NCI-H2029 (cell line): ENCODE measurements at regions not wholly inside any gene's neighbourhood (a gene's known extent, or its start where the extent isn't known, plus 50 kb on each side); places are given as distances from the start of the nearest gene placed in this dataset.
"Not testable (repeated sequence)": the region's sequence is repeated elsewhere in the genome, so short reads cannot be mapped to it uniquely, and the experiment has no call there.

Source experiments
- DNase-seq: peaks from one replicate; lab custom pipeline; 2025; lab: John Stamatoyannopoulos, UW

GRCh38 chr2:118791483-118791882 lies 56.0 kb downstream of the EN1 start:
- no peak for DNase-seq

- no peak for DNase-seq
These were observed 60.7 kb downstream of the EN1 start for GRCh38 chr2:118786746-118787145.

- no peak for DNase-seq
These were observed 62.6 kb downstream of the EN1 start for GRCh38 chr2:118784860-118785259.

GRCh38 chr2:118779362-118779761 lies 68.1 kb downstream of the EN1 start:
- DNase-seq, result no peak

GRCh38 chr2:118774458-118775133 lies 72.9 kb downstream of the EN1 start:
- DNase-seq, result no peak

GRCh38 chr2:118773826-118774225 lies 73.6 kb downstream of the EN1 start:
- DNase-seq, result no peak

- DNase-seq, result no peak
These were observed 74.8 kb downstream of the EN1 start for GRCh38 chr2:118772487-118773200.

- DNase-seq, result no peak
These were observed 77.6 kb downstream of the EN1 start for GRCh38 chr2:118769707-118770400.

GRCh38 chr2:118766871-118767270 lies 80.6 kb downstream of the EN1 start:
- DNase-seq, result no peak

- DNase-seq, result no peak
These were observed 82.6 kb downstream of the EN1 start for GRCh38 chr2:118764855-118765254.

- DNase-seq, result no peak
These were observed 83.7 kb downstream of the EN1 start for GRCh38 chr2:118763797-118764196.

GRCh38 chr2:118762290-118762689 lies 85.2 kb downstream of the EN1 start:
- no peak for DNase-seq

GRCh38 chr2:118761771-118762170 lies 85.7 kb downstream of the EN1 start:
- DNase-seq, result no peak

- DNase-seq, result no peak
These were observed 91.5 kb downstream of the EN1 start for GRCh38 chr2:118755901-118756300.

GRCh38 chr2:118755384-118755783 lies 92.1 kb downstream of the EN1 start:
- no peak for DNase-seq

- DNase-seq, result no peak
These were observed 94.6 kb downstream of the EN1 start for GRCh38 chr2:118752762-118753429.

GRCh38 chr2:118750959-118751565 lies 96.4 kb downstream of the EN1 start:
- no peak for DNase-seq

- DNase-seq, result no peak
These were observed 99.1 kb downstream of the EN1 start for GRCh38 chr2:118748245-118748885.

GRCh38 chr2:118747637-118748036 lies 99.8 kb downstream of the EN1 start:
- no peak for DNase-seq

- DNase-seq, result no peak
These were observed 100.4 kb downstream of the EN1 start for GRCh38 chr2:118747066-118747465.

GRCh38 chr2:118744682-118745181 lies 102.7 kb downstream of the EN1 start:
- DNase-seq, result not testable (repeated sequence)
